H9 (cell line): ENCODE measurements at regions not wholly inside any gene's neighbourhood (a gene's known extent, or its start where the extent isn't known, plus 50 kb on each side); places are given as distances from the start of the nearest gene placed in this dataset.

Experiments
- DNase-seq: peaks from one replicate; pipeline ENCODE4 v3.0.0-alpha.2; 2017
- H2AFZ ChIP-seq: one replicate; pipeline ENCODE4 v1.6.1; 2013; ENCODE audit warnings: mild to moderate bottlenecking, low read length, control low read depth, moderate library complexity
- H2AK5ac ChIP-seq: 2 replicates; pipeline ENCODE4 v1.6.1; 2013; ENCODE audit warnings: low read length, control low read depth, mixed read lengths; ENCODE audit not compliant: insufficient read length
- H2BK120ac ChIP-seq: one replicate; pipeline ENCODE4 v1.6.1; 2013; ENCODE audit warnings: low read depth, mild to moderate bottlenecking, low read length, control low read depth, inconsistent platforms; ENCODE audit not compliant: poor library complexity, severe bottlenecking
- H2BK12ac ChIP-seq: 2 replicates; pipeline ENCODE4 v1.6.1; 2013; ENCODE audit warnings: low read length, control low read depth, mixed read lengths, low read depth; ENCODE audit not compliant: insufficient read length
- H2BK15ac ChIP-seq: 2 replicates; pipeline ENCODE4 v1.6.1; 2013; ENCODE audit warnings: low read depth, low read length, control low read depth
- H2BK20ac ChIP-seq: one replicate; pipeline ENCODE4 v1.6.1; 2013; ENCODE audit warnings: low read depth, mild to moderate bottlenecking, low read length, control low read depth, inconsistent platforms; ENCODE audit not compliant: poor library complexity, severe bottlenecking
- H2BK5ac ChIP-seq: 2 replicates; pipeline ENCODE4 v1.6.1; 2013; ENCODE audit warnings: low read length, control low read depth, mixed read lengths; ENCODE audit not compliant: insufficient read length
- H3K14ac ChIP-seq: 2 replicates; pipeline ENCODE4 v1.6.1; 2013; ENCODE audit warnings: low read length, control low read depth; ENCODE audit not compliant: insufficient read depth
- H3K18ac ChIP-seq: 2 replicates; pipeline ENCODE4 v1.6.1; 2013; ENCODE audit warnings: low read depth, mild to moderate bottlenecking, mixed read lengths, low read length, control low read depth; ENCODE audit not compliant: insufficient read length
- H3K23ac ChIP-seq: 2 replicates; pipeline ENCODE4 v1.6.1; 2013; ENCODE audit warnings: low read length, control low read depth, mixed read lengths, low read depth; ENCODE audit not compliant: insufficient read length
- H3K23me2 ChIP-seq: 2 replicates; pipeline ENCODE4 v1.6.1; 2013; ENCODE audit warnings: low read depth, mild to moderate bottlenecking, mixed read lengths, low read length, control low read depth; ENCODE audit not compliant: insufficient read length, poor library complexity, severe bottlenecking
- H3K27ac ChIP-seq: 2 replicates; pipeline ENCODE4 v1.5.1; 2013; ENCODE audit warnings: low read length, control low read depth, mixed read lengths, low read depth; ENCODE audit not compliant: insufficient read length
- H3K27me3 ChIP-seq: 2 replicates; pipeline ENCODE4 v1.6.1; 2013; ENCODE audit warnings: low read length, control low read depth, inconsistent platforms; ENCODE audit not compliant: insufficient read depth
- H3K4ac ChIP-seq: 2 replicates; pipeline ENCODE4 v1.6.1; 2013; ENCODE audit warnings: low read depth, mild to moderate bottlenecking, control low read depth, inconsistent platforms, low read length, moderate library complexity
- H3K4me1 ChIP-seq: 2 replicates; pipeline ENCODE4 v1.6.1; 2013; ENCODE audit warnings: low read length, control low read depth, inconsistent platforms; ENCODE audit not compliant: insufficient read depth
- H3K4me2 ChIP-seq: 2 replicates; pipeline ENCODE4 v1.6.1; 2013; ENCODE audit warnings: low read length, control low read depth, mixed read lengths; ENCODE audit not compliant: insufficient read length, insufficient read depth
- H3K56ac ChIP-seq: 2 replicates; pipeline ENCODE4 v1.6.1; 2013; ENCODE audit warnings: low read depth, mild to moderate bottlenecking, mixed read lengths, low read length, control low read depth; ENCODE audit not compliant: insufficient read length
- H3K79me1 ChIP-seq: 2 replicates; pipeline ENCODE4 v1.6.1; 2013; ENCODE audit warnings: low read depth, mild to moderate bottlenecking, moderate library complexity, low read length, control low read depth, inconsistent platforms; ENCODE audit not compliant: insufficient read depth, poor library complexity, severe bottlenecking
- H3K79me2 ChIP-seq: 2 replicates; pipeline ENCODE4 v1.6.1; 2013; ENCODE audit warnings: low read length, control low read depth, inconsistent platforms; ENCODE audit not compliant: insufficient read depth
- H3K9ac ChIP-seq: 2 replicates; pipeline ENCODE4 v1.6.1; 2013; ENCODE audit warnings: low read length, control low read depth, mixed read lengths; ENCODE audit not compliant: insufficient read length; ENCODE audit errors: extremely low read depth
- H3K9me3 ChIP-seq: one replicate; pipeline ENCODE4 v1.6.1; 2013; ENCODE audit warnings: low read depth, low read length, inconsistent platforms; ENCODE audit not compliant: control insufficient read depth
- H3T11ph ChIP-seq: one replicate; pipeline ENCODE4 v1.6.1; 2013; ENCODE audit warnings: mild to moderate bottlenecking, low read length, control low read depth, inconsistent platforms
- H4K20me1 ChIP-seq: one replicate; pipeline ENCODE4 v1.6.1; 2013; ENCODE audit not compliant: control insufficient read depth, insufficient read length, insufficient read depth
- H4K5ac ChIP-seq: 2 replicates; pipeline ENCODE4 v1.6.1; 2013; ENCODE audit warnings: low read depth, mild to moderate bottlenecking, mixed read lengths, low read length, control low read depth; ENCODE audit not compliant: insufficient read length
- H4K8ac ChIP-seq: replicated peaks from 2 replicates; pipeline ENCODE4 v1.6.1; 2013; ENCODE audit warnings: low read length, control low read depth, mixed read lengths, low read depth; ENCODE audit not compliant: insufficient read length
- H4K91ac ChIP-seq: 2 replicates; pipeline ENCODE4 v1.6.1; 2013; ENCODE audit warnings: low read depth, mild to moderate bottlenecking, moderate library complexity, mixed read lengths, low read length, control low read depth; ENCODE audit not compliant: insufficient read length
- H3K27ac Mint-ChIP-seq, 3 experiments: 2 replicates in 2 of 3; 3 replicates in 1 of 3; pipeline ENCODE4 v1.8.0; 2020 to 2021; ENCODE audit warnings: mixed read lengths in 3 of 3, mild to moderate bottlenecking in 1 of 3, moderate library complexity in 1 of 3
- H3K27me3 Mint-ChIP-seq: 2 replicates; pipeline ENCODE4 v1.8.0; 2021; ENCODE audit warnings: low read depth, mild to moderate bottlenecking, moderate library complexity, mixed read lengths
- H3K36me3 Mint-ChIP-seq, 3 experiments: 2 replicates in 2 of 3; 3 replicates in 1 of 3; pipeline ENCODE4 v1.8.0; 2020 to 2021; ENCODE audit warnings: low read depth in 3 of 3, mixed read lengths in 3 of 3; ENCODE audit not compliant: insufficient read depth in 1 of 3
- H3K4me1 Mint-ChIP-seq, 2 experiments: 2 replicates each; pipeline ENCODE4 v1.8.0; 2020; ENCODE audit warnings: mixed read lengths in 2 of 2
- H3K4me3 Mint-ChIP-seq, 2 experiments: 2 replicates in 1 of 2; 3 replicates in 1 of 2; pipeline ENCODE4 v1.8.0; 2020 to 2021; ENCODE audit warnings: mild to moderate bottlenecking in 2 of 2, mixed read lengths in 2 of 2, moderate library complexity in 1 of 2
- H3K9me3 Mint-ChIP-seq, 2 experiments: 2 replicates in 1 of 2; 3 replicates in 1 of 2; pipeline ENCODE4 v1.8.0; 2020; ENCODE audit warnings: mild to moderate bottlenecking in 2 of 2, mixed read lengths in 2 of 2, moderate library complexity in 1 of 2
- CTCF ChIP-seq: fragments of 200-600 bp; sonication (generic); conservative IDR thresholded peaks from 3 replicates; pipeline ENCODE4 v1.8.0; 2021; ENCODE audit warnings: antibody characterized with exemption, mild to moderate bottlenecking
- WGBS: extraction: QIAGEN DNeasy Blood & Tissue Kit; methylation state at CpG from one replicate; pipeline ENCODE4 v1.1.7; 2013; ENCODE audit warnings: missing lambda C conversion rate, low lambda C conversion rate, mixed read lengths; ENCODE audit not compliant: insufficient read length; ENCODE audit errors: extremely low coverage; 5-methylcytosine and 5-hydroxymethylcytosine counted together

- no peak overlapping the region for H3K23ac ChIP-seq
- H2BK15ac ChIP-seq, result no peak overlapping the region
- no peaks in the 10 kb centered on the region for H4K20me1 ChIP-seq
- Mint-ChIP-seq H3K36me3 (no peaks in the 10 kb centered on the region), H3K27ac (no peak overlapping the region), H3K4me3 (no peak overlapping the region), H3K9me3 (no peaks in the 10 kb centered on the region), H3K27me3 (no peaks in the 10 kb centered on the region), H3K4me1 (peaks cover 23 to 25% of the 10 kb centered on the region in 2 experiments)
- no peaks in the 10 kb centered on the region for H3K79me1 ChIP-seq
- no peak overlapping the region for H4K91ac ChIP-seq
- no peaks in the 10 kb centered on the region for H3K79me2 ChIP-seq
- H4K5ac ChIP-seq, result no peak overlapping the region
- no peak overlapping the region for H2BK5ac ChIP-seq
- H2BK12ac ChIP-seq, result no peak overlapping the region
- peaks cover 3% of the 10 kb centered on the region; the same call in 1 of the 2 replicates for H3K4me1 ChIP-seq
- H3K23me2 ChIP-seq, result no peaks in the 10 kb centered on the region
- no peak overlapping the region for H4K8ac ChIP-seq
- H3K14ac ChIP-seq, result no peak overlapping the region
- H3K9me3 ChIP-seq, result no peaks in the 10 kb centered on the region
- H2AK5ac ChIP-seq, result no peak overlapping the region
- no peak overlapping the region for H2BK20ac ChIP-seq
- no peak overlapping the region for H3K56ac ChIP-seq
- no peak for DNase-seq
- no peak overlapping the region for H3K4ac ChIP-seq
- no peak overlapping the region for H3K27ac ChIP-seq
- H3K9ac ChIP-seq, result no peak overlapping the region
- WGBS, result no CpG with 5 or more reads among the region's 1 CpG
- peak; percentile 53 for TF ChIP-seq CTCF
- no peak overlapping the region for H2BK120ac ChIP-seq
- no peaks in the 10 kb centered on the region for H3K27me3 ChIP-seq
- no peak overlapping the region for H3K4me2 ChIP-seq
- H3K18ac ChIP-seq, result no peak overlapping the region
- H3T11ph ChIP-seq, result no peak overlapping the region
- peak overlapping the region; percentile 62 for H2AFZ ChIP-seq
These were observed 263.9 kb downstream of the FIGN start for GRCh38 chr2:163471947-163472346.
